GM19238 (cell line): ENCODE measurements at regions not wholly inside any gene's neighbourhood (a gene's known extent, or its start where the extent isn't known, plus 50 kb on each side); places are given as distances from the start of the nearest gene placed in this dataset.
"Not testable (repeated sequence)": the region's sequence is repeated elsewhere in the genome, so short reads cannot be mapped to it uniquely, and the experiment has no call there.

Experiments used
- DNase-seq: peaks from one replicate; pipeline ENCODE4 v3.0.0; 2011; ENCODE audit warnings: low spot score; ENCODE audit not compliant: insufficient read length

- DNase-seq = no peak
Observed at GRCh38 chr5:35561396-35561795, 56.3 kb upstream of the SPEF2 start.

GRCh38 chr5:35557748-35558147 is 59.9 kb upstream of the SPEF2 start:
- DNase-seq = no peak

- no peak for DNase-seq
Observed at GRCh38 chr5:35557199-35557598, 60.5 kb upstream of the SPEF2 start.

- no peak for DNase-seq
Observed at GRCh38 chr5:35554016-35554415, 63.6 kb upstream of the SPEF2 start.

GRCh38 chr5:35545190-35545589 is 72.5 kb upstream of the SPEF2 start:
- no peak for DNase-seq

- no peak for DNase-seq
Observed at GRCh38 chr5:35543408-35543807, 74.3 kb upstream of the SPEF2 start.

- no peak for DNase-seq
Observed at GRCh38 chr5:35540002-35540401, 77.7 kb upstream of the SPEF2 start.

GRCh38 chr5:35538198-35538931 is 79.3 kb upstream of the SPEF2 start:
- DNase-seq = no peak

- no peak for DNase-seq
Observed at GRCh38 chr5:35533156-35533555, 84.5 kb upstream of the SPEF2 start.

GRCh38 chr5:35531553-35531952 is 86.1 kb upstream of the SPEF2 start:
- DNase-seq = not testable (repeated sequence)

- DNase-seq = peak; percentile 15
Observed at GRCh38 chr5:35518104-35518503, 99.6 kb upstream of the SPEF2 start.

GRCh38 chr5:35516271-35516670 is 101.4 kb upstream of the SPEF2 start:
- DNase-seq = no peak

GRCh38 chr5:35513612-35514011 is 104.1 kb upstream of the SPEF2 start:
- DNase-seq = no peak

GRCh38 chr5:35502206-35502605 is 115.5 kb upstream of the SPEF2 start:
- DNase-seq = no peak

- DNase-seq = no peak
Observed at GRCh38 chr5:35488791-35489190, 128.9 kb upstream of the SPEF2 start.

- no peak for DNase-seq
Observed at GRCh38 chr5:35488055-35488454, 129.6 kb upstream of the SPEF2 start.

GRCh38 chr5:35487233-35488025 is 130.2 kb upstream of the SPEF2 start:
- DNase-seq = no peak

- no peak for DNase-seq
Observed at GRCh38 chr5:35485487-35485886, 132.2 kb upstream of the SPEF2 start.

GRCh38 chr5:35484241-35484640 is 133.4 kb upstream of the SPEF2 start:
- DNase-seq = no peak

GRCh38 chr5:35483780-35484179 is 133.9 kb upstream of the SPEF2 start:
- DNase-seq = no peak

- DNase-seq = no peak
Observed at GRCh38 chr5:35483191-35483590, 134.5 kb upstream of the SPEF2 start.

- DNase-seq = no peak
Observed at GRCh38 chr5:35482167-35482755, 135.4 kb upstream of the SPEF2 start.
